GM23338 (cell line): ENCODE measurements at regions not wholly inside any gene's neighbourhood (a gene's known extent, or its start where the extent isn't known, plus 50 kb on each side); places are given as distances from the start of the nearest gene placed in this dataset.
"Not testable (repeated sequence)": the region's sequence is repeated elsewhere in the genome, so short reads cannot be mapped to it uniquely, and the experiment has no call there.

Experiments used
- ATAC-seq: fragments of 200-7000 bp; cut with Tn5 transposase; 3 replicates; pipeline ENCODE4 v1.9.1; 2020
- DNase-seq: peaks from one replicate; pipeline ENCODE4 v3.0.0-alpha.2; 2015; ENCODE audit warnings: low spot score
- H2AFZ ChIP-seq: fragments of 200-600 bp; sonication (generic); 2 replicates; pipeline ENCODE4 v1.8.0; 2016; ENCODE audit warnings: antibody characterized with exemption, mild to moderate bottlenecking, moderate library complexity
- H3F3A ChIP-seq: fragments of 200-600 bp; sonication (generic); replicated peaks from 2 replicates; pipeline ENCODE4 v1.8.0; 2017; ENCODE audit warnings: antibody characterized with exemption, mixed run types, low read depth
- H3K27ac ChIP-seq: fragments of 200-600 bp; sonication (generic); 2 replicates; pipeline ENCODE4 v1.6.1; 2016; ENCODE audit warnings: low read depth
- H3K27me3 ChIP-seq: fragments of 200-600 bp; sonication (generic); 2 replicates; pipeline ENCODE4 v1.8.0; 2016; ENCODE audit warnings: mild to moderate bottlenecking, mixed run types, moderate library complexity; ENCODE audit not compliant: insufficient read depth
- H3K36me3 ChIP-seq: fragments of 200-600 bp; sonication (generic); 2 replicates; pipeline ENCODE4 v1.8.0; 2016; ENCODE audit warnings: mild to moderate bottlenecking; ENCODE audit not compliant: insufficient read depth
- H3K4me1 ChIP-seq: fragments of 200-600 bp; sonication (generic); 2 replicates; pipeline ENCODE4 v1.8.0; 2016; ENCODE audit warnings: mild to moderate bottlenecking, moderate library complexity; ENCODE audit not compliant: insufficient read depth
- H3K4me2 ChIP-seq: fragments of 200-600 bp; sonication (generic); 2 replicates; pipeline ENCODE4 v1.7.1; 2017; ENCODE audit warnings: mixed run types
- H3K4me3 ChIP-seq: fragments of 200-600 bp; sonication (generic); 2 replicates; pipeline ENCODE4 v1.6.1; 2016; ENCODE audit warnings: mixed run types
- H3K79me2 ChIP-seq: fragments of 200-600 bp; sonication (generic); replicated peaks from 2 replicates; pipeline ENCODE4 v1.8.0; 2017; ENCODE audit warnings: mild to moderate bottlenecking; ENCODE audit not compliant: insufficient read depth
- H3K9me2 ChIP-seq: fragments of 200-600 bp; sonication (generic); 2 replicates; pipeline ENCODE4 v1.8.0; 2017; ENCODE audit not compliant: insufficient read depth
- H4K20me1 ChIP-seq: fragments of 200-600 bp; sonication (generic); replicated peaks from 2 replicates; pipeline ENCODE4 v1.8.0; 2017; ENCODE audit warnings: mild to moderate bottlenecking; ENCODE audit not compliant: insufficient read depth
- H3K27ac Mint-ChIP-seq: 2 replicates; pipeline ENCODE4 v1.8.0; 2020; ENCODE audit warnings: inconsistent platforms, mild to moderate bottlenecking, moderate library complexity, mixed read lengths
- H3K27me3 Mint-ChIP-seq: 3 replicates; pipeline ENCODE4 v1.8.0; 2022; ENCODE audit warnings: low read depth, mild to moderate bottlenecking, moderate library complexity, mixed read lengths, inconsistent platforms; ENCODE audit not compliant: insufficient read depth, poor library complexity
- H3K36me3 Mint-ChIP-seq: 3 replicates; pipeline ENCODE4 v1.8.0; 2021; ENCODE audit warnings: low read depth, mild to moderate bottlenecking, inconsistent platforms, moderate library complexity, mixed read lengths
- H3K4me1 Mint-ChIP-seq: 3 replicates; pipeline ENCODE4 v1.8.0; 2020; ENCODE audit warnings: mild to moderate bottlenecking, inconsistent platforms, mixed read lengths
- H3K4me3 Mint-ChIP-seq: 3 replicates; pipeline ENCODE4 v1.8.0; 2021; ENCODE audit warnings: moderate library complexity, mild to moderate bottlenecking, inconsistent platforms, mixed read lengths
- H3K9me3 Mint-ChIP-seq: 3 replicates; pipeline ENCODE4 v1.8.0; 2020; ENCODE audit warnings: moderate library complexity, mild to moderate bottlenecking, inconsistent platforms, mixed read lengths
- EZH2phosphoT487 ChIP-seq: fragments of 200-600 bp; sonication (generic); IDR thresholded peaks from one replicate; pipeline ENCODE4 v1.8.1; 2018; ENCODE audit warnings: antibody characterized with exemption; ENCODE audit not compliant: unreplicated experiment
- POLR2AphosphoS5 ChIP-seq: IDR thresholded peaks from 2 replicates; pipeline ENCODE4 v1.6.1; 2016; ENCODE audit warnings: antibody characterized with exemption, low read depth
- REST ChIP-seq: IDR thresholded peaks from one replicate; pipeline ENCODE4 v1.6.1; 2018; ENCODE audit warnings: antibody characterized with exemption; ENCODE audit not compliant: unreplicated experiment
- ZNF114 ChIP-seq: fragments of 250-450 bp; sonication (Bioruptor Pico); IDR thresholded peaks from 2 replicates; pipeline ENCODE4 v1.5.0; 2020; ENCODE audit warnings: mild to moderate bottlenecking, moderate library complexity
- ZNF331 ChIP-seq: fragments of 250-450 bp; sonication (Bioruptor Pico); IDR thresholded peaks from 2 replicates; pipeline ENCODE4 v1.5.0; 2020; ENCODE audit warnings: low read depth, mild to moderate bottlenecking, moderate library complexity
- ZNF462 ChIP-seq: fragments of 250-450 bp; sonication (Bioruptor Pico); IDR thresholded peaks from 2 replicates; pipeline ENCODE4 v1.5.0; 2020; ENCODE audit warnings: mild to moderate bottlenecking, moderate library complexity

GRCh38 chr7:136424058-136424457 is 444.4 kb upstream of the CHRM2 start:
- no peaks in the 10 kb centered on the region for H3F3A ChIP-seq
- H4K20me1 ChIP-seq = no peaks in the 10 kb centered on the region
- peaks cover 2% of the 10 kb centered on the region for H3K27me3 Mint-ChIP-seq
- H3K4me3 Mint-ChIP-seq = no peak overlapping the region
- H3K27me3 ChIP-seq = no peaks in the 10 kb centered on the region
- H3K4me1 Mint-ChIP-seq = peaks cover 11% of the 10 kb centered on the region
- peaks cover 5% of the 10 kb centered on the region; the same call in 1 of the 2 replicates for H3K4me1 ChIP-seq
- peaks cover 4% of the 10 kb centered on the region; the same call in 1 of the 3 replicates for H3K9me3 Mint-ChIP-seq
- no peak overlapping the region for H3K4me3 ChIP-seq
- TF ChIP-seq ZNF462 (CRISPR knock-in tag) (no peak), EZH2phosphoT487 (no peak), REST (no peak), ZNF114 (CRISPR knock-in tag) (no peak), POLR2AphosphoS5 (no peak), ZNF331 (no peak)
- H3K79me2 ChIP-seq = no peaks in the 10 kb centered on the region
- ATAC-seq (no peak), DNase-seq (no peak)
- H3K4me2 ChIP-seq = no peak overlapping the region
- H3K36me3 Mint-ChIP-seq = no peaks in the 10 kb centered on the region
- H3K9me2 ChIP-seq = no peaks in the 10 kb centered on the region
- no peaks in the 10 kb centered on the region for H3K36me3 ChIP-seq
- H3K27ac Mint-ChIP-seq = no peak overlapping the region
- H2AFZ ChIP-seq = no peak overlapping the region
- H3K27ac ChIP-seq = no peak overlapping the region

DNA sequence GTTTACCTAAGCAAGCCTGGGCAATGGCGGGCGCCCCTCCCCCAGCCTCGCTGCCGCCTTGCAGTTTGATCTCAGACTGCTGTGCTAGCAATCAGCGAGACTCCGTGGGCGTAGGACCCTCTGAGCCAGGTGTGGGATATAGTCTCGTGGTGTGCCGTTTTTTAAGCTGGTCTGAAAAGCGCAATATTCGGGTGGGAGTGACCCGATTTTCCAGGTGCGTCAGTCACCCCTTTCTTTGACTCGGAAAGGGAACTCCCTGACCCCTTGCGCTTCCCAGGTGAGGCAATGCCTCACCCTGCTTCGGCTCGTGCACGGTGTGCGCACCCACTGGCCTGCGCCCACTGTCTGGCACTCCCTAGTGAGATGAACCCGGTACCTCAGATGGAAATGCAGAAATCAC is 442.6 kb upstream of the MTPN start:
- not testable (repeated sequence) for H3F3A ChIP-seq, DNase-seq, H3K79me2 ChIP-seq, H3K36me3 ChIP-seq, H3K27me3 Mint-ChIP-seq, ATAC-seq, H3K27me3 ChIP-seq, H3K9me3 Mint-ChIP-seq, H4K20me1 ChIP-seq, H3K4me1 ChIP-seq, H3K27ac ChIP-seq, H3K36me3 Mint-ChIP-seq, H3K27ac Mint-ChIP-seq, H3K9me2 ChIP-seq
- peak overlapping the region; percentile 22 for H3K4me3 Mint-ChIP-seq
- H3K4me1 Mint-ChIP-seq = peaks cover 11% of the 10 kb centered on the region
- Histone ChIP-seq H2AFZ (peak overlapping the region; percentile 91; the same call in 1 of the 2 replicates), H3K4me2 (peak overlapping the region; percentile 62; the same call in 1 of the 2 replicates), H3K4me3 (peak overlapping the region; percentile 37; the same call in 1 of the 2 replicates)
